ENCODE measurements at regions not wholly inside any gene's neighbourhood (a gene's known extent, or its start where the extent isn't known, plus 50 kb on each side); places are given as distances from the start of the nearest gene placed in this dataset.

- Histone ChIP-seq H3K36me3 (ENCODE audit: control insufficient read depth, low read length) (no peaks in the 10 kb centered on the region), H3K27me3 (ENCODE audit: control insufficient read depth, low read length) (no peaks in the 10 kb centered on the region), H3K79me2 (ENCODE audit: control insufficient read depth, low read length) (no peaks in the 10 kb centered on the region), H3K4me2 (ENCODE audit: low read length) (no peak overlapping the region), H3K9me3 (ENCODE audit: control insufficient read depth, insufficient read depth, low read length) (no peaks in the 10 kb centered on the region), H3K4me1 (ENCODE audit: control insufficient read depth, low read length) (no peaks in the 10 kb centered on the region), H3K27ac (ENCODE audit: low read depth, low read length) (no peak overlapping the region), H3K9me2 (replicated peaks; ENCODE audit: control insufficient read depth, low read length) (no peaks in the 10 kb centered on the region), H3F3A (ENCODE audit: control insufficient read depth, insufficient read depth) (no peaks in the 10 kb centered on the region), H3K4me3 (ENCODE audit: low read length) (no peak overlapping the region), H4K20me1 (ENCODE audit: control insufficient read depth, insufficient read depth, low read depth, low read length) (no peaks in the 10 kb centered on the region)
- no peak for TF ChIP-seq CTCF (IDR thresholded peaks at IDR 0.05; ENCODE audit: low read depth, low read length, poor library complexity, severe bottlenecking)
- TF ChIP-seq EZH2phosphoT487 (IDR thresholded peaks at IDR 0.05; ENCODE audit: borderline replicate concordance, low read length), result no peak
Observed at GRCh38 chr18:40864846-40865245, 1090.2 kb upstream of the PIK3C3 start.

- H3K27ac ChIP-seq (ENCODE audit: low read depth, low read length), result no peak overlapping the region
- no peaks in the 10 kb centered on the region for H3K36me3 ChIP-seq (ENCODE audit: control insufficient read depth, low read length)
- no peaks in the 10 kb centered on the region for H3K4me1 ChIP-seq (ENCODE audit: control insufficient read depth, low read length)
- no peaks in the 10 kb centered on the region for H3K79me2 ChIP-seq (ENCODE audit: control insufficient read depth, low read length)
- no peaks in the 10 kb centered on the region for H3K9me2 ChIP-seq (replicated peaks; ENCODE audit: control insufficient read depth, low read length)
- TF ChIP-seq CTCF (IDR thresholded peaks at IDR 0.05; ENCODE audit: low read depth, low read length, poor library complexity, severe bottlenecking), result no peak
- no peak for TF ChIP-seq EZH2phosphoT487 (IDR thresholded peaks at IDR 0.05; ENCODE audit: borderline replicate concordance, low read length)
- H4K20me1 ChIP-seq (ENCODE audit: control insufficient read depth, insufficient read depth, low read depth, low read length), result no peaks in the 10 kb centered on the region
- no peaks in the 10 kb centered on the region for H3K9me3 ChIP-seq (ENCODE audit: control insufficient read depth, insufficient read depth, low read length)
- H3K4me3 ChIP-seq (ENCODE audit: low read length), result no peak overlapping the region
- no peaks in the 10 kb centered on the region for H3F3A ChIP-seq (ENCODE audit: control insufficient read depth, insufficient read depth)
- H3K4me2 ChIP-seq (ENCODE audit: low read length), result no peak overlapping the region
- H3K27me3 ChIP-seq (ENCODE audit: control insufficient read depth, low read length), result no peaks in the 10 kb centered on the region
Observed at GRCh38 chr18:40863801-40864200, 1091.2 kb upstream of the PIK3C3 start.

GRCh38 chr18:40860189-40860588, 1094.8 kb upstream of the PIK3C3 start:
- no peaks in the 10 kb centered on the region for H3K36me3 ChIP-seq (ENCODE audit: control insufficient read depth, low read length)
- H3K79me2 ChIP-seq (ENCODE audit: control insufficient read depth, low read length), result no peaks in the 10 kb centered on the region
- no peaks in the 10 kb centered on the region for H3K4me1 ChIP-seq (ENCODE audit: control insufficient read depth, low read length)
- H3K4me2 ChIP-seq (ENCODE audit: low read length), result no peak overlapping the region
- H3K4me3 ChIP-seq (ENCODE audit: low read length), result no peak overlapping the region
- TF ChIP-seq EZH2phosphoT487 (IDR thresholded peaks at IDR 0.05; ENCODE audit: borderline replicate concordance, low read length) (no peak), CTCF (IDR thresholded peaks at IDR 0.05; ENCODE audit: low read depth, low read length, poor library complexity, severe bottlenecking) (no peak)
- no peaks in the 10 kb centered on the region for H3K9me3 ChIP-seq (ENCODE audit: control insufficient read depth, insufficient read depth, low read length)
- no peaks in the 10 kb centered on the region for H3K27me3 ChIP-seq (ENCODE audit: control insufficient read depth, low read length)
- H3K27ac ChIP-seq (ENCODE audit: low read depth, low read length), result no peak overlapping the region
- H4K20me1 ChIP-seq (ENCODE audit: control insufficient read depth, insufficient read depth, low read depth, low read length), result no peaks in the 10 kb centered on the region
- no peaks in the 10 kb centered on the region for H3K9me2 ChIP-seq (replicated peaks; ENCODE audit: control insufficient read depth, low read length)
- H3F3A ChIP-seq (ENCODE audit: control insufficient read depth, insufficient read depth), result no peaks in the 10 kb centered on the region

GRCh38 chr18:40855661-40856060, 1099.4 kb upstream of the PIK3C3 start:
- no peaks in the 10 kb centered on the region for H3K9me2 ChIP-seq (replicated peaks; ENCODE audit: control insufficient read depth, low read length)
- no peaks in the 10 kb centered on the region for H3K36me3 ChIP-seq (ENCODE audit: control insufficient read depth, low read length)
- H3K9me3 ChIP-seq (ENCODE audit: control insufficient read depth, insufficient read depth, low read length), result no peaks in the 10 kb centered on the region
- TF ChIP-seq CTCF (IDR thresholded peaks at IDR 0.05; ENCODE audit: low read depth, low read length, poor library complexity, severe bottlenecking) (no peak), EZH2phosphoT487 (IDR thresholded peaks at IDR 0.05; ENCODE audit: borderline replicate concordance, low read length) (no peak)
- no peaks in the 10 kb centered on the region for H3K79me2 ChIP-seq (ENCODE audit: control insufficient read depth, low read length)
- no peaks in the 10 kb centered on the region for H3K27me3 ChIP-seq (ENCODE audit: control insufficient read depth, low read length)
- no peak overlapping the region for H3K4me3 ChIP-seq (ENCODE audit: low read length)
- no peaks in the 10 kb centered on the region for H4K20me1 ChIP-seq (ENCODE audit: control insufficient read depth, insufficient read depth, low read depth, low read length)
- no peak overlapping the region for H3K4me2 ChIP-seq (ENCODE audit: low read length)
- H3K27ac ChIP-seq (ENCODE audit: low read depth, low read length), result no peak overlapping the region
- H3K4me1 ChIP-seq (ENCODE audit: control insufficient read depth, low read length), result no peaks in the 10 kb centered on the region
- H3F3A ChIP-seq (ENCODE audit: control insufficient read depth, insufficient read depth), result no peaks in the 10 kb centered on the region

All from DOHH2 (cell line).